Naive B cell (primary cell): ENCODE measurements at regions not wholly inside any gene's neighbourhood (a gene's known extent, or its start where the extent isn't known, plus 50 kb on each side); places are given as distances from the start of the nearest gene placed in this dataset.

ENCODE experiments used
- ATAC-seq, 2 donors: fragments of 150-1000 bp; cut with Tn5 transposase; 2 replicates each; pipeline ENCODE4 v1.10.0; 2021; ENCODE audit warnings: low read depth in 2 of 2, mild to moderate bottlenecking in 2 of 2, moderate library complexity in 2 of 2
- DNase-seq: peaks from one replicate; pipeline ENCODE4 v3.0.0; 2022
- H3K27ac Mint-ChIP-seq, 6 donors: one replicate each; pipeline ENCODE4 v1.8.0; 2020 to 2022; ENCODE audit warnings: mild to moderate bottlenecking in 6 of 6, mixed read lengths in 6 of 6, moderate library complexity in 5 of 6, inconsistent platforms in 2 of 6
- H3K27me3 Mint-ChIP-seq, 3 donors: one replicate each; pipeline ENCODE4 v1.8.0; 2021 to 2022; ENCODE audit warnings: mixed read lengths in 3 of 3, mild to moderate bottlenecking in 1 of 3
- H3K36me3 Mint-ChIP-seq, 2 donors: one replicate each; pipeline ENCODE4 v1.8.0; 2020 to 2022; ENCODE audit warnings: mixed read lengths in 2 of 2, inconsistent platforms in 1 of 2, mild to moderate bottlenecking in 1 of 2
- H3K4me1 Mint-ChIP-seq, 3 donors: one replicate each; pipeline ENCODE4 v1.8.0; 2020 to 2022; ENCODE audit warnings: mixed read lengths in 3 of 3, inconsistent platforms in 1 of 3, mild to moderate bottlenecking in 1 of 3, moderate library complexity in 1 of 3
- H3K4me3 Mint-ChIP-seq, 8 donors: one replicate each; pipeline ENCODE4 v1.8.0; 2020 to 2022; ENCODE audit warnings: mild to moderate bottlenecking in 8 of 8, mixed read lengths in 8 of 8, moderate library complexity in 8 of 8, inconsistent platforms in 2 of 8
- H3K9me3 Mint-ChIP-seq, 7 donors: one replicate each; pipeline ENCODE4 v1.8.0; 2020 to 2022; ENCODE audit warnings: mixed read lengths in 7 of 7, mild to moderate bottlenecking in 5 of 7, inconsistent platforms in 2 of 7, moderate library complexity in 1 of 7

DNA sequence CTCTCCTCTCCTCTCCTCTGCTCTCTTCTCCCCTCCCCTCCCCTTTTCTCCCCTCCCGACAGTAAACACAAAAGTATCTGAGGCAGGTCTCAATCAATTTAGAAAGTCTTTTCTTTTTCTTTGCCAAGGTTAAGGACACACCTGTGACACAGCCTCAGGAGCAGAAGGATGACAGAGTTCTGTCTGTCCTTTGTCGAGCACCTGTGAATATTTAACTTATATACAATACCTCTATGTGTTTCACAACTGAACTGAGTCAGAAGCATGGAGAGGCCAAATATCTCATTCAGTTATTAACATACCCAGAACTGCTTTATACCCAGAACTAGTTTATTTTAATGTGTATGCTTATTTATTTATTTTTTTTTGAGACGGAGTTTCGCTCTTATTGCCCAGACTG, 81.1 kb upstream of the ROBO1 start:
- Mint-ChIP-seq H3K27me3 (no peaks in the 10 kb centered on the region), H3K27ac (no peak overlapping the region), H3K9me3 (peaks cover 0 to 14% (median 4%) of the 10 kb centered on the region in 7 donors), H3K4me1 (no peaks in the 10 kb centered on the region), H3K36me3 (no peaks in the 10 kb centered on the region), H3K4me3 (no peak overlapping the region)
- no peak for DNase-seq
- no peak for ATAC-seq

DNA sequence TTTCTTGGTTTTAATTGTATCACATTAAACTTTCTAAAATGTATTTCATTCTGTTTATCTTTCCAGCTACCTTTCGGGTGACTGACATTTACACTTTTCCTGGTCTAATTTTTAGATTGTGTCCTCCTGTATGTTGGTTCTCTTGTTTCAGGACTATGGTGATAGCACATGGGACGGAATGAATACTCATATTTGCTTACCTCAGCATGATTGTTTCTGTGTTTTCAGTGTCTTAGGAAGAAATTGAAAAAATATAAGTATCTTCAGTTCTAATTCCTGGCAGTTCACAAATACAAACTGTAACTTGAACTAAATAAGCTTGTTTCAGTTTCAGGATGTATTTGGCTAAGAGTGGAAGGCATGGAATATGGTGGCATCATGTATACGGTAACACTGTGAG, 80.1 kb upstream of the ROBO1 start:
- Mint-ChIP-seq H3K27ac (no peak overlapping the region), H3K9me3 (peaks cover 0 to 14% (median 4%) of the 10 kb centered on the region in 7 donors), H3K36me3 (no peaks in the 10 kb centered on the region), H3K4me1 (no peaks in the 10 kb centered on the region), H3K27me3 (no peaks in the 10 kb centered on the region), H3K4me3 (no peak overlapping the region)
- no peak for DNase-seq
- no peak for ATAC-seq

DNA sequence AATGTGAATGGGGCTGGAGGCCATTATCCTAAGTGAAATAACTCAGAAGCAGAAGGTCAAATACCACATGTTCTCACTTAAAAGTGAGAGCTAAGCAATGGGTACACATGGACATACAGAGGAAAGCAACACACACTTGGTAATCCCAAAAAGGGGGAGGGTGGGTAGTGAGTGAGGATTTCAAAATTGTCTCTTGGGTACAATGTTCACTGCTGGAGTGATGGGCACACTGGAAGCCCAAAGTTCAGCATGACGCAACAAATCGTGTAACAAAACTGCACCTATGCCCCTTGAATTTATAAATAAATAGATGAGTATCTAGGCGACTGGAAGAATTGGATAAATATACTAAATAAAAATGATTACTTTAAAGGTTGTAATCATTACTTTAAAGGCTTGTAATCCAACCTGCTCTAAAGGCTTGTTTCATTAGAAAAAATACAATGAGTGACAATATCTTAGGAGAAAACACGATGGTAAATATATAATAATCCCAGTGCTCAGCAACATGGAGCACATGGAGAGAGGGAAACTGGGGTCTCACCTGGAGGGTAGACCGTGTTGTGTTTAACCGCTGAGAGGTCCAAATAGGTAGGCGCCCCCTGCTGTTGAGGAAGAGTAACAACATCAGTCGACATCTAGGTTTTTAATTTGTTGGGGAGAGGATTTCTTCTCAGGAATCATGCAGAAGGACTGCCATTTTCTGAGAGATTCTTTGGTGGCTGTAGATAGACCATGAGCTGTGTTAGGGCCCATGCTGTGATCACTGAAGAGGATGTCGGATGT, 78.5 kb upstream of the ROBO1 start:
- H3K9me3 Mint-ChIP-seq, result peaks cover 0 to 14% (median 3%) of the 10 kb centered on the region in 7 donors
- H3K4me3 Mint-ChIP-seq, result no peak overlapping the region
- no peaks in the 10 kb centered on the region for H3K36me3 Mint-ChIP-seq
- no peaks in the 10 kb centered on the region for H3K4me1 Mint-ChIP-seq
- ATAC-seq (no peak), DNase-seq (no peak)
- H3K27ac Mint-ChIP-seq, result no peak overlapping the region
- H3K27me3 Mint-ChIP-seq, result no peaks in the 10 kb centered on the region

DNA sequence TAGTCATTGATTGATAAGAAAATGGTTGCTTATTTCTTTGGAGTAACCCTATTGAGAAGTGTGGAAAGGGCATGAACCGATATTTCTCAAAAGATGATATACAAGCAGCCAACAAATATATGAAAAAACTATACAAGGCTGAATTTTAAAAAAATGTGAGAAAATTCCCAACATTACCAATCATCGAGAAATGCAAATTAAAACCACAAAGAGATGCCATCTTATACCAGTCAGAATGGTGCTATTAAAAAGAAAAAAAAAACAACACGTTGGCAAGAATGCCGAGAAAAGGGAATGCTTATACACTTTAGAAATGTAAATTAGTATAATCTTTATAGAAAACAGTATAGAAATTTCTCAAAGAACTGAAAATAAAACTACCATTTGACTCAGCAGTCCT, 77.7 kb upstream of the ROBO1 start:
- ATAC-seq (no peak), DNase-seq (no peak)
- H3K4me1 Mint-ChIP-seq, result no peaks in the 10 kb centered on the region
- peaks cover 0 to 11% (median 2%) of the 10 kb centered on the region in 7 donors for H3K9me3 Mint-ChIP-seq
- H3K27me3 Mint-ChIP-seq, result no peaks in the 10 kb centered on the region
- no peak overlapping the region for H3K4me3 Mint-ChIP-seq
- H3K36me3 Mint-ChIP-seq, result no peaks in the 10 kb centered on the region
- H3K27ac Mint-ChIP-seq, result no peak overlapping the region

DNA sequence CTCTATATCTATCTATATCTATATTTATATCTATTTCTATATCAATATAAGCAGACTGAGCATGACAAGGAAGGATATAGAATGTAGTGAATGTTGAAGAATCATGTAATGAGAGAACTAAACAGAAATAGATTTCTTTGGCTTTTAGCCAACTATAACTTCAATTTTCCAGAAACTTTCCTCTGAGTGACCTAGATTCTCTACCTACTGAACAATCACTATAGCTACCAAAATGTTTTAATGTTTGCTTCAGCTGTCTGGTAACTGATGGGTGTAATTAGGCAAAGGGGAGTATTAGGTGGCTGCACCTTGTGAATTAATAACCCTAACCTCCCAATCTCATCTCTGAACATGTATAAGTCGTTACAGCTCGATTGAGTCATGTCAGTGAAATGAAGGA, 76.4 kb upstream of the ROBO1 start:
- H3K27me3 Mint-ChIP-seq, result no peaks in the 10 kb centered on the region
- no peak for ATAC-seq
- no peaks in the 10 kb centered on the region for H3K36me3 Mint-ChIP-seq
- no peak overlapping the region for H3K4me3 Mint-ChIP-seq
- no peak overlapping the region for H3K27ac Mint-ChIP-seq
- DNase-seq, result no peak
- H3K9me3 Mint-ChIP-seq, result peaks cover 0 to 10% (median 2%) of the 10 kb centered on the region in 7 donors
- H3K4me1 Mint-ChIP-seq, result no peaks in the 10 kb centered on the region

DNA sequence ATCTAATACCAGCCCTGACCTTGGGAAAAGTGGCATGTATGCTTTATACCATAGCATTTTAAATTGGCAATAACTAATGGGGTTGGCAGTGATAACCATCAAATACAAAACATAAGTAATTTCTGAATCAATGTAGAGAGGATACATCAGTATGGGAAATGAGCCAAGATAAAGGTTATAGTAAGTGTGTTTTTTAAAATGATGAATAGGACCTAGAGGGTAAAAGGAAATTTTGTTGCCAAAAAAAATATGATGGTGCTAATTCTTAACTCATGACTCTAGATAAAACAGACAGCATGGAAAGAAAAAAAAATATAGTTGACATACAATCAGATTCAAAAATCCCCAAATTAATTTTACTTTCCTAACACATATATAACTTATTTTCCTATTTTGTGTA, 75.4 kb upstream of the ROBO1 start:
- Mint-ChIP-seq H3K4me1 (no peaks in the 10 kb centered on the region), H3K27me3 (no peaks in the 10 kb centered on the region), H3K9me3 (peaks cover 0 to 10% (median 2%) of the 10 kb centered on the region in 7 donors), H3K36me3 (no peaks in the 10 kb centered on the region), H3K4me3 (no peak overlapping the region), H3K27ac (no peak overlapping the region)
- ATAC-seq (no peak), DNase-seq (no peak)

DNA sequence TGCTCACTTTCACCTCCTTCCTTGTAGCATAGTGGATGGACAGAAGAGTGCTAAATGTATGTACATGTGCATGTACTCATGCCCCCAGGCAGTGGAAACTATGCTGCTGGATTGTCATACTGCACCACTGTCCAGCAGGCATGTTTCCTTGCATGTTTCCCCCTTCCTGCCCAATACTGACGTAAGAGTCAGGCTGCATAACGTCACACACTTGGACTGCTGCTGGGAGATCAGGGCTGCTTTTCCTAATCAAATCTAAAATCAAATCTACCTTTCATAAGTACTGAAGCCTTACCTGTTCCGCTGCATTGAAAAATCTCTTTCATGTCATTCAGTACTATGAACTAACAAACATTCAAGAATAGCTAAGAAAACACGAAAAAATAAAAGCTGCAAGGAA, 67.9 kb upstream of the ROBO1 start:
- DNase-seq (no peak), ATAC-seq (no peak)
- no peaks in the 10 kb centered on the region for H3K27me3 Mint-ChIP-seq
- peaks cover 4 to 26% (median 10%) of the 10 kb centered on the region in 7 donors for H3K9me3 Mint-ChIP-seq
- no peaks in the 10 kb centered on the region for H3K36me3 Mint-ChIP-seq
- no peak overlapping the region for H3K27ac Mint-ChIP-seq
- H3K4me1 Mint-ChIP-seq, result no peaks in the 10 kb centered on the region
- no peak overlapping the region for H3K4me3 Mint-ChIP-seq

DNA sequence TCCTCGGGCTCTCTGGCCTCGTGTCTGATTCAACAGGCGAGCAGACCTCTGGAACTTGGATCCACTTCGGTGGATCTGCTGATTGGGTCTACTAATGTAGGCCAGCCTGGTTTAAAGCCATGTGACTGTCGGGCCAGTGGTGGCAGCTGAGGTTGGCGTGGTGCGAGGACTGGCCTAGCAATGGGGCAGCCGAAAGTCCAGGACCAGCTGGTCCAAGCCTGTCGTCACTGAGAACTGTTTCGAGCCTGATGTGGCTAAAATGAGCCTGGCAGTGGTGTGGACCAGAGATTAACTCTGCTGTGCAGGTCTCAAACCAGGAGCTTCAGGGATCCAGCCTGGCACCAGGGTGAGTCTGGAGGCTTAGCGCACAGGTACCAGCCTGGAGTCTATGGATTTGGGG, 56.4 kb upstream of the ROBO1 start:
- Mint-ChIP-seq H3K4me1 (no peaks in the 10 kb centered on the region), H3K27me3 (no peaks in the 10 kb centered on the region), H3K36me3 (peaks cover 2 to 3% of the 10 kb centered on the region in 2 donors), H3K4me3 (no peak overlapping the region), H3K27ac (no peak overlapping the region), H3K9me3 (peaks cover 1 to 7% (median 4%) of the 10 kb centered on the region in 7 donors)
- ATAC-seq (no peak), DNase-seq (no peak)

DNA sequence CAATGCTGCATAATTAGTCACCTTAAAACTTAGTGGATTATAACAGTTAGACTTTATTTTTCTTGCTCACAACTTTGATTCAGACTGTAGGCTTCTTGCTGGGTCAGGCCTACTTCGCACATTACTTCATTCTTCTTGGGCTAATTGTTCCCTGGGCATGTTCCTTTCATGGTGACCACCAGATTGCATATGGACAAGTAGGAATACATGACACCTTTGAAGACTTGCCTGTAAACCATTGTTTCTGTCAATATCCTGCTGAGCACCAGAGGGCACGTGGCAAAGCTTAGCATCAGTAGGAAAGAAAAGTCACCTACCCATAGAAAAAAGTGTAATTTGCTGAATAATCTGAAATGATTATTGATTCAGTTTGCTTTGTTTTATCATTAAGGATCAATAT, 54.3 kb upstream of the ROBO1 start:
- peaks cover 0 to 14% (median 6%) of the 10 kb centered on the region in 7 donors for H3K9me3 Mint-ChIP-seq

DNA sequence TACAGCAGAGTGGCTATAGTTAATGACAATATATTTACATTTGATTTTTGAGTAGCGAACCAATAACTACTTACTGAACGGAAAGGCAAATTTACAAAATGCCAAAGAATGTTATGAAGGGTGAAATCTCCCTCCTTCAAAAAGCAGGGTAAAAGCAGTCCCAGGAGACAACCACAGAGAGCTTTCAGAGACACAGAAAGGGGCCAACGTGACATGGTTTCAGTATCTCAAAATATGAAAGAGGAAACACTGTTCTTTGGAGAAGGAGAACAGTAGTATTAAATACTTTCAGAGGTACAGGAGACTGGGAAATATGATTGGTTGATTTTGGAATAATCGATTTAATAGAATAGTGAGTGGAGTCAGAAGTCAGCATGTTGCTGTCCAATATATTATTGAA, 52.3 kb upstream of the ROBO1 start:
- Mint-ChIP-seq H3K36me3 (no peaks in the 10 kb centered on the region), H3K27ac (no peak overlapping the region), H3K4me1 (no peaks in the 10 kb centered on the region), H3K9me3 (peaks cover 7 to 31% (median 18%) of the 10 kb centered on the region in 7 donors), H3K4me3 (no peak overlapping the region), H3K27me3 (no peaks in the 10 kb centered on the region)
- DNase-seq (no peak), ATAC-seq (no peak)

More for the DNA sequence above, 54.3 kb upstream of the ROBO1 start:
- H3K27ac Mint-ChIP-seq, result no peak overlapping the region
- H3K4me1 Mint-ChIP-seq, result no peaks in the 10 kb centered on the region
- H3K27me3 Mint-ChIP-seq, result no peaks in the 10 kb centered on the region
- no peak overlapping the region for H3K4me3 Mint-ChIP-seq
- no peak for DNase-seq
- no peaks in the 10 kb centered on the region for H3K36me3 Mint-ChIP-seq
- ATAC-seq, result no peak

DNA sequence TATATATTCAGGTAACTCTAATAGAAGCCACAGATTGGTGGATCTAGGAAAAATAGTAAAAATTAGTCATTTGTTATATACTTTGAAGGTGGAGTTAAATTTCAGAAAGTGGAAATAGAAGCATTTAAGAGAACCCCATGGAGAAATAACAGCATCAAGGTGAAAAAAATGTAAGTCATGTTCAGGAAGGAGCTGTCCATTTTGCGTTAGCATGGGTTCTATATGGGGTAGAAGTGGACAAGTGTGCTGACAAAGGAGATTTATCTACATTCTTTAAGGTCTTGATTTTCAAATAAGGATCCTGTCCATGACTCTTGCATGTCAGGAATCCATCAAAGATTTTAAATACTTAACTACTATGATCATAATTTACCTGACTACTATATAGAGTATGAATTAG, 50.2 kb upstream of the ROBO1 start:
- no peaks in the 10 kb centered on the region for H3K4me1 Mint-ChIP-seq
- ATAC-seq (no peak), DNase-seq (no peak)
- peaks cover 10 to 47% (median 23%) of the 10 kb centered on the region in 7 donors for H3K9me3 Mint-ChIP-seq
- no peaks in the 10 kb centered on the region for H3K27me3 Mint-ChIP-seq
- H3K27ac Mint-ChIP-seq, result no peak overlapping the region
- no peak overlapping the region for H3K4me3 Mint-ChIP-seq
- H3K36me3 Mint-ChIP-seq, result no peaks in the 10 kb centered on the region
